B cell (primary cell): ENCODE measurements at regions not wholly inside any gene's neighbourhood (a gene's known extent, or its start where the extent isn't known, plus 50 kb on each side); places are given as distances from the start of the nearest gene placed in this dataset.

Experiments
- CTCF ChIP-seq: fragments of 200-600 bp; IDR thresholded peaks from one replicate; pipeline ENCODE4 v1.8.0; 2022; ENCODE audit warnings: antibody characterized with exemption, mild to moderate bottlenecking
- EZH2 ChIP-seq: IDR thresholded peaks from 2 replicates; pipeline ENCODE4 v1.6.1; 2012; ENCODE audit warnings: borderline replicate concordance, low read depth, mild to moderate bottlenecking, moderate library complexity, low read length; ENCODE audit not compliant: insufficient read depth, poor library complexity, severe bottlenecking

- TF ChIP-seq CTCF (no peak), EZH2 (no peak)
These were observed 1546.3 kb downstream of the HACE1 start for GRCh38 chr6:103313432-103313831.
